Gastrocnemius medialis (tissue), 4 donors: ENCODE measurements at regions not wholly inside any gene's neighbourhood (a gene's known extent, or its start where the extent isn't known, plus 50 kb on each side); places are given as distances from the start of the nearest gene placed in this dataset.

Experiments used
- ATAC-seq, 2 donors: fragments of 150-250 bp; one replicate each; pipeline ENCODE4 v1.9.1; 2016
- DNase-seq, 2 donors: peaks; one replicate each; pipeline ENCODE4 v3.0.0-alpha.2; 2019
- H3K27ac ChIP-seq, 4 donors: fragments of 200-600 bp; sonication (generic); 1 replicate in 1 of 4; 2 replicates in 3 of 4; pipeline ENCODE4 v1.5.1; 2016 to 2018; ENCODE audit warnings: mild to moderate bottlenecking in 2 of 4, moderate library complexity in 1 of 4
- H3K27me3 ChIP-seq, 3 donors: fragments of 200-600 bp; sonication (generic) in 2 of 3; 1 replicate in 1 of 3; 2 replicates in 2 of 3; pipeline versions ENCODE4 v1.5.1 to v1.6.0; 2016 to 2019; ENCODE audit warnings: mild to moderate bottlenecking in 1 of 3, moderate library complexity in 1 of 3
- H3K36me3 ChIP-seq, 2 donors: fragments of 200-600 bp; sonication (generic) in 1 of 2; one replicate each; pipeline ENCODE4 v1.5.1; 2017 to 2018
- H3K4me1 ChIP-seq, 2 donors: fragments of 200-600 bp; sonication (generic) in 1 of 2; one replicate each; pipeline ENCODE4 v1.5.1; 2016 to 2017; ENCODE audit warnings: mild to moderate bottlenecking in 2 of 2
- H3K4me3 ChIP-seq, 4 donors: fragments of 200-600 bp; sonication (generic) in 3 of 4; 1 replicate in 1 of 4; 2 replicates in 3 of 4; pipeline ENCODE4 v1.5.1; 2016 to 2019; ENCODE audit warnings: mild to moderate bottlenecking in 2 of 4
- H3K9me3 ChIP-seq, 3 donors: fragments of 200-600 bp; sonication (generic) in 2 of 3; 1 replicate in 1 of 3; 2 replicates in 2 of 3; pipeline ENCODE4 v1.5.1; 2016 to 2019
- POLR2A ChIP-seq, 2 donors: fragments of 450-650 bp; IDR thresholded peaks; one replicate each; pipeline ENCODE4 v1.6.1; 2017; ENCODE audit warnings: antibody characterized with exemption in 2 of 2, mild to moderate bottlenecking in 2 of 2, moderate library complexity in 2 of 2
- in situ Hi-C, 4 donors: fragments of 200-750 bp; cut with MboI; loops; one replicate each; pipeline versions ENCODE4 v1.15.0 to v1.8.0; 2017; ENCODE audit warnings: low sequenced_read_pairs in 4 of 4
- intact Hi-C: fragments of 100-400 bp; cut with DNase I; formaldehyde crosslinking; loops from one replicate; pipeline ENCODE4 v1.15.1; 2023; ENCODE audit warnings: low total_unique reads
- TF ChIP-seq, protein P1 (sequence below), 5 experiments: fragments of 450-650 bp in 3 of 5; fragments of 200-600 bp in 2 of 5; sonication (generic) in 2 of 5; IDR thresholded peaks in 4 of 5; conservative IDR thresholded peaks in 1 of 5; 1 replicate in 4 of 5; 2 replicates in 1 of 5; pipeline ENCODE4 v1.5.1; 2016 to 2019; ENCODE audit warnings: antibody characterized with exemption in 5 of 5, mild to moderate bottlenecking in 3 of 5, moderate library complexity in 3 of 5

DNA sequence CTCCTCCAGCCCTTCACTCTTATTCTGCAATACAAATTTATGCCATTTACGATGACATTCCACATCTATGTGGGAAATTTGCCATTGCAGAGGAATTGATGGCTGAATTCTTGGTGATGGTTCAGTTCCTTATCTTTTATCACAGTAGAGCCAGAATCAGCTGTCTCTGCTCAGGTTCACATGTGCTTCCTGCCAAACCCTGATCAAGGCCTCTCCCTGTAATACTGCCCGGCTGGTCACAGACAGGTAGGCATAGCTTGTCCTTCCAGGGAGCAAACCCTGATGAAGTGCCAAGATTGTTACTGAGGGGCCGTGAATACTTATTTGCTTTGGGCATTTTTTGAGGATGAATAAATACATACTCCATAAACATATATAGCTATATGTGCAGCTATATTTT is 450.0 kb downstream of the NSUN3 start:
- ATAC-seq (no peak), DNase-seq (no peak)
- H3K27me3 ChIP-seq = no peaks in the 10 kb centered on the region
- H3K27ac ChIP-seq = no peak overlapping the region
- in situ Hi-C loops = no loop called here
- H3K36me3 ChIP-seq = no peaks in the 10 kb centered on the region
- no peaks in the 10 kb centered on the region for H3K4me1 ChIP-seq
- TF ChIP-seq POLR2A (IDR thresholded peaks at IDR 0.05) = no peak
- TF ChIP-seq, protein P1, sequence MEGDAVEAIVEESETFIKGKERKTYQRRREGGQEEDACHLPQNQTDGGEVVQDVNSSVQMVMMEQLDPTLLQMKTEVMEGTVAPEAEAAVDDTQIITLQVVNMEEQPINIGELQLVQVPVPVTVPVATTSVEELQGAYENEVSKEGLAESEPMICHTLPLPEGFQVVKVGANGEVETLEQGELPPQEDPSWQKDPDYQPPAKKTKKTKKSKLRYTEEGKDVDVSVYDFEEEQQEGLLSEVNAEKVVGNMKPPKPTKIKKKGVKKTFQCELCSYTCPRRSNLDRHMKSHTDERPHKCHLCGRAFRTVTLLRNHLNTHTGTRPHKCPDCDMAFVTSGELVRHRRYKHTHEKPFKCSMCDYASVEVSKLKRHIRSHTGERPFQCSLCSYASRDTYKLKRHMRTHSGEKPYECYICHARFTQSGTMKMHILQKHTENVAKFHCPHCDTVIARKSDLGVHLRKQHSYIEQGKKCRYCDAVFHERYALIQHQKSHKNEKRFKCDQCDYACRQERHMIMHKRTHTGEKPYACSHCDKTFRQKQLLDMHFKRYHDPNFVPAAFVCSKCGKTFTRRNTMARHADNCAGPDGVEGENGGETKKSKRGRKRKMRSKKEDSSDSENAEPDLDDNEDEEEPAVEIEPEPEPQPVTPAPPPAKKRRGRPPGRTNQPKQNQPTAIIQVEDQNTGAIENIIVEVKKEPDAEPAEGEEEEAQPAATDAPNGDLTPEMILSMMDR (IDR thresholded peaks at IDR 0.05 in 4 of 5, conservative IDR thresholded peaks at IDR 0.05 in 1 of 5) = no peak
- no peak overlapping the region for H3K4me3 ChIP-seq
- intact Hi-C loops = no loop called here
- no peaks in the 10 kb centered on the region for H3K9me3 ChIP-seq

DNA sequence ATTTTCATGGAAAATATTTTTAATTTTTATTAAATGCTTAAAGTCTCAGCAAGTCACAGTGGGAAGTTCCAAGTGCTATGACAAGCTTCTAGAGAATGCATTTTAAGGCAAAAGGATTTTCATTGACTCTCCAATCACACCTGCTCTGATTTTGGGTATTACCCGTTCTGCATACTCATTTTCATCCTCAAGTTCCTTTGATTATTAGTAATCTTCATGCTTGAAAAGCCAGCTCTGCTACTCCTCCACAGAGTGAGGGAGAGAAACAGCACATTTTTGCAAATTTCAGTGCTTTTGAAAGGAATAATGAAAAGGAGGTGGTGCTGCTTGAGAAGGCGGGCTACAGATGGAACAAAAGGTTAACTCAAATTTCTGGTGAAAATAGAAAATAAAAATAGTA is 450.7 kb downstream of the NSUN3 start:
- Histone ChIP-seq H3K4me3 (no peak overlapping the region), H3K4me1 (no peaks in the 10 kb centered on the region), H3K9me3 (no peaks in the 10 kb centered on the region), H3K36me3 (no peaks in the 10 kb centered on the region), H3K27ac (no peak overlapping the region), H3K27me3 (no peaks in the 10 kb centered on the region)
- ATAC-seq = no peak
- TF ChIP-seq, protein P1 (IDR thresholded peaks at IDR 0.05 in 4 of 5, conservative IDR thresholded peaks at IDR 0.05 in 1 of 5) = no peak
- TF ChIP-seq POLR2A (IDR thresholded peaks at IDR 0.05) = no peak
- in situ Hi-C loops (no loop called here), intact Hi-C loops (no loop called here)
- DNase-seq = no peak

DNA sequence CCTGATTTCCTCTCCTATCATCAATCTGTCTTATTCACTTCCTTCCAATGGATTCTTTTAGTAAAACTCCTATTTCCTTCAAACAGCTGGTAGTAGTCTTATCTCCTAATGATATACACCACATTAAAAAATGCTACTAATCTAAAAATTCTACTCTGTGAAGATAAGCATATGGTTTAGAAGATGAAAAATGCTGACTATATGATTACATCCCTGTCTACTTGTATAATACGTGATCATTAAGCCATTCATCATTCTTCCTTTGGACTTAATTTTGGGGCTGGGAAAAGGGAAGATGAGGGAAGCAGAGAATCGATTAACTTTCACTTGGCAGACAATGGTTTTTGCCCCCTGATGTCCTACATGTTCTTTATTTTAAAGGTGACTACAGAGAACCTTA is 453.1 kb downstream of the NSUN3 start:
- DNase-seq (no peak), ATAC-seq (no peak)
- no peaks in the 10 kb centered on the region for H3K27me3 ChIP-seq
- no peak overlapping the region for H3K27ac ChIP-seq
- TF ChIP-seq, protein P1 (IDR thresholded peaks at IDR 0.05 in 4 of 5, conservative IDR thresholded peaks at IDR 0.05 in 1 of 5) = no peak
- TF ChIP-seq POLR2A (IDR thresholded peaks at IDR 0.05) = no peak
- in situ Hi-C loops = no loop called here
- no peak overlapping the region for H3K4me3 ChIP-seq
- no peaks in the 10 kb centered on the region for H3K36me3 ChIP-seq
- no peaks in the 10 kb centered on the region for H3K4me1 ChIP-seq
- intact Hi-C loops = no loop called here
- H3K9me3 ChIP-seq = no peaks in the 10 kb centered on the region

DNA sequence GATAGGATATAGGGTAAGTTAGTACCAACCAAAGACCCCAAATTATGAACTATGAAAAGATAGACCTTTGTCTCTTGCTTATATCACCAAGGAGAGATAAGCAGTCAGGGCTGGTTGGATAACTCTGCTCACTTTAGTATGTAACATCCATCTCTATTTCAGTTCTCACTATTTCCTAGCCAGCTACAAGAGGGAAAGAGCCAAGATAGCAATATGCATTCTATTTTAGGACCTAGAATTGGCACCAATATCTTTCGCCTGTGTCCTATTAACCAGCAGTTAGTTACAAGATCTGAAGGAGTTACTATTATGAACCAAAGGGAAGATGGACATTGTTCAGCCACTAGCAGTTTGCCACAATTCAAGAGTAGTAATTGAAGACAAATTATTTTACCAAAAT is 457.5 kb downstream of the NSUN3 start:
- Histone ChIP-seq H3K27ac (no peak overlapping the region), H3K9me3 (no peaks in the 10 kb centered on the region), H3K36me3 (no peaks in the 10 kb centered on the region), H3K4me1 (no peaks in the 10 kb centered on the region), H3K4me3 (no peak overlapping the region), H3K27me3 (no peaks in the 10 kb centered on the region)
- intact Hi-C loops (no loop called here), in situ Hi-C loops (no loop called here)
- no peak for ATAC-seq
- TF ChIP-seq, protein P1 (IDR thresholded peaks at IDR 0.05 in 4 of 5, conservative IDR thresholded peaks at IDR 0.05 in 1 of 5) = no peak
- TF ChIP-seq POLR2A (IDR thresholded peaks at IDR 0.05) = no peak
- DNase-seq = no peak

DNA sequence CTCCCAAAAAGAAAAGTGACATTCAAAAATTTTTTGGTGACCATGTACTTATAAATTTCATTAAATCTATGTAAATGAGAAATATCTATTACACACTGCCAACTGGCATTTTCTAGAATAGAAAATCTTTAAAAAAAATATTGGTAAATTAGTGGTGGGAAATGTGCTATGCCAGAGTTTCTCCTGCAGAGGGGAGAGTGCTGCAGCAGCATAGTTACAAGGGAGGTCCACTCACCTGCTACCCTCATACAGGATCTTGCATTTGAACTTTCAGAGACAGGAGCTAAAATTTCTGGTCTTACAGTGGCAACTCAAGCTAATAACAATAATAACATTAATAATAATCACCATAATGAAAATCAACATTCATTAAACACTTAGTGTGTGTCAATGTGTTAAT is 459.6 kb downstream of the NSUN3 start:
- Histone ChIP-seq H3K36me3 (no peaks in the 10 kb centered on the region), H3K4me3 (no peak overlapping the region), H3K27ac (no peak overlapping the region), H3K9me3 (no peaks in the 10 kb centered on the region), H3K4me1 (no peaks in the 10 kb centered on the region), H3K27me3 (no peaks in the 10 kb centered on the region)
- in situ Hi-C loops (no loop called here), intact Hi-C loops (no loop called here)
- TF ChIP-seq, protein P1 (IDR thresholded peaks at IDR 0.05 in 4 of 5, conservative IDR thresholded peaks at IDR 0.05 in 1 of 5) = no peak
- no peak for TF ChIP-seq POLR2A (IDR thresholded peaks at IDR 0.05)
- ATAC-seq = no peak
- DNase-seq = no peak
